PC-3 (cell line): ENCODE measurements at regions not wholly inside any gene's neighbourhood (a gene's known extent, or its start where the extent isn't known, plus 50 kb on each side); places are given as distances from the start of the nearest gene placed in this dataset.

Experiments used
- ATAC-seq: fragments of 200-7000 bp; cut with Tn5 transposase; 2 replicates; pipeline ENCODE4 v1.9.1; 2020; ENCODE audit warnings: mild to moderate bottlenecking, moderate library complexity
- BruUV-seq: library from RNA; stranded (reverse); fragments of 400-500 nt; replicated peaks from 2 replicates; lab custom pipeline; 2021; lab: Mats Ljungman, UMichigan
- CTCF ChIA-PET: fragments of 300-600 bp; sonication (Branson Sonifier 250); formaldehyde crosslinking; loops from one replicate; lab custom pipeline; 2022; ENCODE audit warnings: antibody characterized with exemption; lab: Charles Lee
- POLR2A ChIA-PET: fragments of 300-600 bp; sonication (Branson Sonifier 250); formaldehyde crosslinking; loops from one replicate; lab custom pipeline; 2022; ENCODE audit warnings: antibody characterized with exemption; ENCODE audit not compliant: unreplicated experiment; lab: Charles Lee
- DNase-seq: peaks from one replicate; pipeline ENCODE4 v3.0.0-alpha.2; 2015
- H2AFZ ChIP-seq: fragments of 300-600 bp; sonication (generic); 2 replicates; pipeline ENCODE4 v1.6.0; 2016; ENCODE audit warnings: antibody characterized with exemption, low read length
- H3F3A ChIP-seq: fragments of 300-600 bp; sonication (generic); one replicate; pipeline ENCODE4 v1.6.0; 2017; ENCODE audit warnings: antibody characterized with exemption, low read length, control low read depth, mild to moderate bottlenecking; ENCODE audit not compliant: unreplicated experiment
- H3K27ac ChIP-seq: fragments of 300-600 bp; sonication (generic); 2 replicates; pipeline ENCODE4 v1.5.1; 2016; ENCODE audit warnings: mild to moderate bottlenecking, low read length
- H3K27me3 ChIP-seq: fragments of 300-600 bp; sonication (generic); 2 replicates; pipeline ENCODE4 v1.6.1; 2016; ENCODE audit warnings: low read length, mixed read lengths
- H3K36me3 ChIP-seq: fragments of 300-600 bp; sonication (generic); 2 replicates; pipeline ENCODE4 v1.6.1; 2016; ENCODE audit warnings: low read depth, mixed run types, low read length, mixed read lengths
- H3K4me1 ChIP-seq: fragments of 300-600 bp; sonication (generic); 2 replicates; pipeline ENCODE4 v1.5.1; 2016; ENCODE audit warnings: low read length; ENCODE audit not compliant: insufficient read depth
- H3K4me2 ChIP-seq: fragments of 300-600 bp; sonication (generic); 2 replicates; pipeline ENCODE4 v1.6.0; 2016; ENCODE audit warnings: low read length
- H3K4me3 ChIP-seq: fragments of 300-600 bp; sonication (generic); 2 replicates; pipeline ENCODE4 v1.5.1; 2016; ENCODE audit warnings: mild to moderate bottlenecking, low read length, mixed read lengths
- H3K79me2 ChIP-seq: fragments of 300-600 bp; sonication (generic); 2 replicates; pipeline ENCODE4 v1.6.1; 2017; ENCODE audit warnings: low read length, mixed read lengths
- H3K9ac ChIP-seq: fragments of 300-600 bp; sonication (generic); 2 replicates; pipeline ENCODE4 v1.6.0; 2016; ENCODE audit warnings: mild to moderate bottlenecking, low read length
- H3K9me2 ChIP-seq: fragments of 300-600 bp; sonication (generic); replicated peaks from 2 replicates; pipeline ENCODE4 v1.6.1; 2016; ENCODE audit warnings: mixed run types, low read length, mixed read lengths
- H3K9me3 ChIP-seq: fragments of 300-600 bp; sonication (generic); 2 replicates; pipeline ENCODE4 v1.6.1; 2016; ENCODE audit warnings: low read length, mixed read lengths
- H4K20me1 ChIP-seq: fragments of 300-600 bp; sonication (generic); 2 replicates; pipeline ENCODE4 v1.6.1; 2016; ENCODE audit warnings: low read length, mixed read lengths
- CTCF ChIP-seq: fragments of 300-600 bp; sonication (generic); conservative IDR thresholded peaks from 2 replicates; pipeline ENCODE4 v1.5.1; 2017; ENCODE audit warnings: antibody characterized with exemption, low read depth, mild to moderate bottlenecking, low read length
- EZH2 ChIP-seq: fragments of 300-600 bp; sonication (generic); IDR thresholded peaks from one replicate; pipeline ENCODE4 v1.6.1; 2017; ENCODE audit warnings: antibody characterized with exemption, mild to moderate bottlenecking, low read length; ENCODE audit not compliant: unreplicated experiment
- EZH2phosphoT487 ChIP-seq: fragments of 300-600 bp; sonication (generic); IDR thresholded peaks from 2 replicates; pipeline ENCODE4 v1.6.1; 2018; ENCODE audit warnings: mild to moderate bottlenecking, antibody characterized with exemption, low read length, borderline replicate concordance
- intact Hi-C: fragments of 100-400 bp; cut with micrococcal nuclease; formaldehyde crosslinking; loops from 2 replicates; pipeline ENCODE4 v1.9.0; 2023

- H3K27ac ChIP-seq = no peak overlapping the region
- POLR2A ChIA-PET = no interaction called here
Measured at GRCh38 chr18:57920036-57920435, 116.9 kb upstream of the ATP8B1 start.

GRCh38 chr18:57918601-57919000 is 115.5 kb upstream of the ATP8B1 start:
- Histone ChIP-seq H3K9ac (no peak overlapping the region), H3K27me3 (no peaks in the 10 kb centered on the region), H3K4me1 (no peaks in the 10 kb centered on the region), H3F3A (no peaks in the 10 kb centered on the region), H3K79me2 (no peaks in the 10 kb centered on the region), H3K4me2 (no peak overlapping the region), H3K36me3 (no peaks in the 10 kb centered on the region), H3K9me3 (no peaks in the 10 kb centered on the region), H2AFZ (no peak overlapping the region), H4K20me1 (no peaks in the 10 kb centered on the region), H3K27ac (no peak overlapping the region), H3K9me2 (no peaks in the 10 kb centered on the region), H3K4me3 (no peak overlapping the region)
- DNase-seq (no peak), ATAC-seq (no peak)
- TF ChIP-seq EZH2 (no peak), CTCF (no peak)
- BruUV-seq = no TSS peak
- CTCF ChIA-PET = interaction anchor here (0.6 kb wide), 1 partner anchor 29 kb away, joined by 4 read pairs; no protein-coding TSS in a partner anchor
- intact Hi-C loops = no loop called here
- POLR2A ChIA-PET = no interaction called here

More at GRCh38 chr18:57920036-57920435, 116.9 kb upstream of the ATP8B1 start:
- DNase-seq (no peak), ATAC-seq (no peak)
- H3K4me3 ChIP-seq = no peak overlapping the region
- CTCF ChIA-PET = no interaction called here
- no peaks in the 10 kb centered on the region for H3K27me3 ChIP-seq
- no peak overlapping the region for H3K4me2 ChIP-seq
- H2AFZ ChIP-seq = no peak overlapping the region
- H3K4me1 ChIP-seq = peaks cover under 1% of the 10 kb centered on the region; the same call in 1 of the 2 replicates
- no TSS peak for BruUV-seq
- no peak for TF ChIP-seq EZH2
- no peak for TF ChIP-seq EZH2phosphoT487
- no peaks in the 10 kb centered on the region for H3K79me2 ChIP-seq
- H3K9ac ChIP-seq = no peak overlapping the region
- no peaks in the 10 kb centered on the region for H3F3A ChIP-seq
- no peaks in the 10 kb centered on the region for H3K9me2 ChIP-seq
- H3K36me3 ChIP-seq = no peaks in the 10 kb centered on the region
- intact Hi-C loops = no loop called here
- H4K20me1 ChIP-seq = no peaks in the 10 kb centered on the region
- no peaks in the 10 kb centered on the region for H3K9me3 ChIP-seq

GRCh38 chr18:57916684-57917083 is 113.6 kb upstream of the ATP8B1 start:
- Histone ChIP-seq H3F3A (no peaks in the 10 kb centered on the region), H3K9me2 (no peaks in the 10 kb centered on the region), H3K27me3 (no peaks in the 10 kb centered on the region), H3K27ac (no peak overlapping the region), H2AFZ (no peak overlapping the region), H3K79me2 (no peaks in the 10 kb centered on the region), H3K4me1 (no peaks in the 10 kb centered on the region), H3K4me2 (no peak overlapping the region), H3K9ac (no peak overlapping the region), H3K9me3 (no peaks in the 10 kb centered on the region), H3K36me3 (no peaks in the 10 kb centered on the region), H4K20me1 (no peaks in the 10 kb centered on the region), H3K4me3 (no peak overlapping the region)
- POLR2A ChIA-PET = no interaction called here
- DNase-seq (no peak), ATAC-seq (no peak)
- intact Hi-C loops = no loop called here
- BruUV-seq = no TSS peak
- TF ChIP-seq EZH2 (no peak), CTCF (no peak), EZH2phosphoT487 (no peak)
- CTCF ChIA-PET = no interaction called here
